ENCODE measurements at regions not wholly inside any gene's neighbourhood (a gene's known extent, or its start where the extent isn't known, plus 50 kb on each side); places are given as distances from the start of the nearest gene placed in this dataset.

GRCh38 chr2:181163691-181164090 is 183.3 kb downstream of the UBE2E3 start:
- BruUV-seq (replicated peaks) = no TSS peak
- ATAC-seq = no peak
- intact Hi-C loops (cut with micrococcal nuclease) = no loop called here

More at GRCh38 chr2:181163691-181164090, 183.3 kb downstream of the UBE2E3 start:
- DNase-seq (ENCODE audit: low read depth, low spot score) = no peak
- H3K36me3 ChIP-seq (ENCODE audit: control insufficient read depth in 1 of 2, insufficient read depth in 2 of 2, low read length in 2 of 2) = no peaks in the 10 kb centered on the region
- no peaks in the 10 kb centered on the region for H3K79me2 ChIP-seq (ENCODE audit: insufficient read depth, low read length)
- H3K4me2 ChIP-seq (ENCODE audit: low read length) = no peak overlapping the region
- no peak overlapping the region for H3K9ac ChIP-seq (ENCODE audit: low read length)
- H3K27ac ChIP-seq (ENCODE audit: low read depth, low read length) = no peak overlapping the region
- TF ChIP-seq ZNF274 (IDR thresholded peaks at IDR 0.05; ENCODE audit: low read depth, low read length) (no peak), ZFX (IDR thresholded peaks at IDR 0.05) (no peak), ZBTB33 (IDR thresholded peaks at IDR 0.05; ENCODE audit: extremely low read depth, insufficient replicate concordance, low read length) (no peak), CEBPB (IDR thresholded peaks at IDR 0.05; ENCODE audit: low read depth) (no peak), REST (IDR thresholded peaks at IDR 0.05; ENCODE audit: low read depth) (no peak), SIN3A (IDR thresholded peaks at IDR 0.05; ENCODE audit: low read depth) (no peak), CBX3 (IDR thresholded peaks at IDR 0.05; ENCODE audit: low read depth) (no peak), EZH2phosphoT487 (IDR thresholded peaks at IDR 0.05; ENCODE audit: borderline replicate concordance) (no peak), ATF3 (IDR thresholded peaks at IDR 0.05) (no peak), EGR1 (IDR thresholded peaks at IDR 0.05; ENCODE audit: low read depth) (no peak)
- ChIA-PET POLR2A (no interaction called here), RAD21 (ENCODE audit: low non-redundant PET in 1 of 2, low total read pairs in 2 of 2, uncharacterized antibody in 2 of 2, unreplicated experiment in 2 of 2) (no interaction called here), CTCF (no interaction called here)
- no peaks in the 10 kb centered on the region for H3K9me3 ChIP-seq (ENCODE audit: control insufficient read depth in 1 of 2, insufficient read depth in 1 of 2, low read depth in 1 of 2, low read length in 2 of 2)
- no peaks in the 10 kb centered on the region for H4K20me1 ChIP-seq (ENCODE audit: insufficient read depth)
- H2AFZ ChIP-seq (ENCODE audit: low read depth, low read length, poor library complexity, severe bottlenecking) = no peak overlapping the region
- H3K27me3 ChIP-seq (ENCODE audit: insufficient read depth, low read length) = no peaks in the 10 kb centered on the region
- no peaks in the 10 kb centered on the region for H3K4me1 ChIP-seq (ENCODE audit: control insufficient read depth in 1 of 2, insufficient read depth in 2 of 2, low read length in 2 of 2)
- H3K4me3 ChIP-seq (replicated peaks in 1 of 2; ENCODE audit: low read depth in 1 of 2, low read length in 2 of 2) = no peak overlapping the region
- no peaks in the 10 kb centered on the region for H3K9me2 ChIP-seq (ENCODE audit: insufficient read depth)

Measured in HCT116 (cell line).